Neural cell (in vitro differentiated cells): ENCODE measurements at regions not wholly inside any gene's neighbourhood (a gene's known extent, or its start where the extent isn't known, plus 50 kb on each side); places are given as distances from the start of the nearest gene placed in this dataset.
"Not testable (repeated sequence)": the region's sequence is repeated elsewhere in the genome, so short reads cannot be mapped to it uniquely, and the experiment has no call there.

Source experiments
- H2AFZ ChIP-seq: fragments of 200-600, 300-800 bp; sonication (generic), shearing (Covaris generic); 2 replicates; pipeline ENCODE4 v1.6.0; 2014; ENCODE audit warnings: low read depth, mild to moderate bottlenecking, antibody characterized with exemption, low read length, moderate library complexity
- H3F3A ChIP-seq: fragments of 200-600 bp; shearing (Covaris generic); 2 replicates; pipeline ENCODE4 v1.6.1; 2016; ENCODE audit warnings: mild to moderate bottlenecking, moderate library complexity, mixed read lengths, antibody characterized with exemption, low read length; ENCODE audit not compliant: insufficient read depth, poor library complexity, severe bottlenecking
- H3K27ac ChIP-seq: fragments of 200-600, 300-800 bp; sonication (generic), shearing (Covaris generic); 2 replicates; pipeline ENCODE4 v1.5.1; 2014; ENCODE audit warnings: mild to moderate bottlenecking, low read length, moderate library complexity
- H3K27me3 ChIP-seq: fragments of 300-800, 200-600 bp; sonication (generic), shearing (Covaris generic); 2 replicates; pipeline ENCODE4 v1.6.0; 2014; ENCODE audit warnings: mild to moderate bottlenecking, low read depth, low read length, moderate library complexity; ENCODE audit not compliant: insufficient read depth
- H3K36me3 ChIP-seq: fragments of 300-800, 200-600 bp; sonication (generic), shearing (Covaris generic); 2 replicates; pipeline ENCODE4 v1.5.1; 2014; ENCODE audit warnings: mild to moderate bottlenecking, antibody characterized with exemption, low read length, moderate library complexity; ENCODE audit not compliant: insufficient read depth
- H3K4me2 ChIP-seq: fragments of 300-800, 200-600 bp; sonication (generic), shearing (Covaris generic); 2 replicates; pipeline ENCODE4 v1.6.0; 2014; ENCODE audit warnings: mild to moderate bottlenecking, low read length
- H3K4me3 ChIP-seq: fragments of 300-800, 200-600 bp; sonication (generic), shearing (Covaris generic); 2 replicates; pipeline ENCODE4 v1.5.1; 2014; ENCODE audit warnings: mild to moderate bottlenecking, low read length, moderate library complexity
- H3K79me2 ChIP-seq: fragments of 200-600 bp; shearing (Covaris generic); replicated peaks from 2 replicates; pipeline ENCODE4 v1.6.0; 2014; ENCODE audit warnings: mild to moderate bottlenecking, low read length, moderate library complexity; ENCODE audit not compliant: insufficient read depth
- H3K9ac ChIP-seq: fragments of 300-800, 200-600 bp; sonication (generic), shearing (Covaris generic); 2 replicates; pipeline ENCODE4 v1.6.1; 2016; ENCODE audit warnings: mild to moderate bottlenecking, low read length, mixed read lengths
- H3K9me2 ChIP-seq: fragments of 200-600 bp; shearing (Covaris generic); 2 replicates; pipeline ENCODE4 v1.6.1; 2016; ENCODE audit warnings: mild to moderate bottlenecking, low read length, mixed read lengths; ENCODE audit not compliant: insufficient read depth
- H3K9me3 ChIP-seq: fragments of 200-600, 300-800 bp; sonication (generic), shearing (Covaris generic); 2 replicates; pipeline ENCODE4 v1.6.1; 2016; ENCODE audit warnings: mild to moderate bottlenecking, mixed run types, low read length, moderate library complexity, mixed read lengths
- H4K20me1 ChIP-seq: fragments of 200-600 bp; shearing (Covaris generic); 2 replicates; pipeline ENCODE4 v1.6.1; 2016; ENCODE audit warnings: mild to moderate bottlenecking, mixed run types; ENCODE audit not compliant: insufficient read depth
- EP300 ChIP-seq: fragments of 450-650 bp; conservative IDR thresholded peaks from 2 replicates; pipeline ENCODE4 v1.6.1; 2014; ENCODE audit warnings: antibody characterized with exemption, mild to moderate bottlenecking, moderate library complexity; ENCODE audit not compliant: poor library complexity, severe bottlenecking
- EZH2 ChIP-seq: fragments of 200-600, 300-800 bp; shearing (Covaris generic), sonication (generic); IDR thresholded peaks from 2 replicates; pipeline ENCODE4 v1.6.1; 2014; ENCODE audit warnings: antibody characterized with exemption, low read length, borderline replicate concordance, mild to moderate bottlenecking; ENCODE audit not compliant: insufficient read depth, poor library complexity, severe bottlenecking
- MXI1 ChIP-seq: fragments of 450-650 bp; conservative IDR thresholded peaks from 2 replicates; pipeline ENCODE4 v1.6.1; 2014; ENCODE audit warnings: antibody characterized with exemption, mild to moderate bottlenecking; ENCODE audit not compliant: poor library complexity, severe bottlenecking
- POLR2AphosphoS5 ChIP-seq: IDR thresholded peaks from 2 replicates; pipeline ENCODE4 v1.6.1; 2012
- RAD21 ChIP-seq: fragments of 450-650 bp; conservative IDR thresholded peaks from 2 replicates; pipeline ENCODE4 v1.6.1; 2014; ENCODE audit warnings: antibody characterized with exemption, mild to moderate bottlenecking, moderate library complexity
- SMC3 ChIP-seq: fragments of 450-650 bp; conservative IDR thresholded peaks from 2 replicates; pipeline ENCODE4 v1.6.1; 2014; ENCODE audit warnings: antibody characterized with exemption, mild to moderate bottlenecking, moderate library complexity; ENCODE audit not compliant: poor library complexity
- TAF1 ChIP-seq: IDR thresholded peaks from 2 replicates; pipeline ENCODE4 v1.6.1; 2012; ENCODE audit warnings: low read depth
- TF ChIP-seq, protein P1 (sequence below): fragments of 450-650 bp; IDR thresholded peaks from 2 replicates; pipeline ENCODE4 v1.5.1; 2014; ENCODE audit warnings: antibody characterized with exemption, mild to moderate bottlenecking, moderate library complexity; ENCODE audit not compliant: poor library complexity, severe bottlenecking
- TF ChIP-seq, protein P2 (sequence below): IDR thresholded peaks from 2 replicates; pipeline ENCODE4 v1.6.1; 2012; ENCODE audit warnings: borderline replicate concordance

DNA sequence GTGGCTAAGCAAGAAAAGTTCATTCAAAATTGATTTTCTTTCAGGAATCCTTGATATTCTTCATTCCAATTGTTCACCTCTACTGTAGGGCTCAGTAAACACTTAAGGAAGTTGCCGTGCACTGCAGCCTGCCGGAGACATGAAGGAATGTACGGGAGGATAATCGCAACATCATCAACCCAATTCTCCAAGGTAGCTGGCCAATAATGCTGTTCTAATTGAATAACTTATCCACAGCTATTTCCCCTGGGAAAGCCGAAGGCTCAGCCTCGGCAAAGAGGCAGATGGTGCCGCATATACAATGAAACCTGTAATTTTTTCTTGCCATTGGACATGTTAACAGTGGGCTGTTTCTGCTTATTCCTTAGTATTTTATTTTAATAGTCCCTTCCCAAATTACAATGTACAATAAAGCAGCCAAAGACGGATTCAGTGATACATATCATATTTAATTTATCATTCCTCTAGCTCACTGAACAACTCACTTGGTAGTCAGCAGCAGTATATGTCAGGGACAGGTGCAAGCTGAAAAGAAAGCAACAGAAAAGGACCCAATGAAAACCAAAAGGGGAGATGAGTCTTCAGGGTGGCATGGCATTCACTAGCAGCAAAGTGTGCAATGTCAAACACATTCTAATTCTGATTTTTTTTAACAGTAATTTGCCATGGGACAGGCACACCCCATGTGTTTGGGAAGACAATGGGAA is 420.5 kb upstream of the KLF12 start:
- peak overlapping the region; percentile 57 for H3K9ac ChIP-seq

DNA sequence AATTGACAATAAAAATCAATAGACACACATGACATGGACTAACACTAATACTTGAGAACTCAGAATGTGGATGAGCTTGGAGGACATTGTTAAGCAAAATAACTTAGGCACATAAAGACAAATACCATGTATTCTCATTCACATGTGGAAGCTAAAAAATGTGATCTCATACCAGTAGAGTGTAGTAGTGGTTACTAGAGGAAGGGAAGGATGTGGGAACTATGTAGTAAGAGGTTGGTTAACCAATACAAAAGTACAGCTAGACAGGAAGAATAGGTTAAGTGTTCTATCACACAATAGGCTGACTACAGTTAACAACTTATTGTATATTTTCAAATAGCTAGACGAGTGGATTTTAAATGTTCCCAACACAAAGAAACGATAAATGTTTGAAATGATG is 415.8 kb upstream of the KLF12 start:
- H3K4me3 ChIP-seq: no peak overlapping the region
- H3K4me2 ChIP-seq: no peak overlapping the region
- no peaks in the 10 kb centered on the region for H3K9me2 ChIP-seq
- no peaks in the 10 kb centered on the region for H3K79me2 ChIP-seq
- no peak overlapping the region for H2AFZ ChIP-seq
- no peaks in the 10 kb centered on the region for H3K27me3 ChIP-seq
- no peaks in the 10 kb centered on the region for H3K36me3 ChIP-seq
- no peaks in the 10 kb centered on the region for H4K20me1 ChIP-seq
- no peaks in the 10 kb centered on the region for H3F3A ChIP-seq
- H3K9me3 ChIP-seq: no peaks in the 10 kb centered on the region
- H3K27ac ChIP-seq: no peak overlapping the region
- H3K9ac ChIP-seq: no peak overlapping the region
- TF ChIP-seq EP300: no peak
- TF ChIP-seq, protein P1, sequence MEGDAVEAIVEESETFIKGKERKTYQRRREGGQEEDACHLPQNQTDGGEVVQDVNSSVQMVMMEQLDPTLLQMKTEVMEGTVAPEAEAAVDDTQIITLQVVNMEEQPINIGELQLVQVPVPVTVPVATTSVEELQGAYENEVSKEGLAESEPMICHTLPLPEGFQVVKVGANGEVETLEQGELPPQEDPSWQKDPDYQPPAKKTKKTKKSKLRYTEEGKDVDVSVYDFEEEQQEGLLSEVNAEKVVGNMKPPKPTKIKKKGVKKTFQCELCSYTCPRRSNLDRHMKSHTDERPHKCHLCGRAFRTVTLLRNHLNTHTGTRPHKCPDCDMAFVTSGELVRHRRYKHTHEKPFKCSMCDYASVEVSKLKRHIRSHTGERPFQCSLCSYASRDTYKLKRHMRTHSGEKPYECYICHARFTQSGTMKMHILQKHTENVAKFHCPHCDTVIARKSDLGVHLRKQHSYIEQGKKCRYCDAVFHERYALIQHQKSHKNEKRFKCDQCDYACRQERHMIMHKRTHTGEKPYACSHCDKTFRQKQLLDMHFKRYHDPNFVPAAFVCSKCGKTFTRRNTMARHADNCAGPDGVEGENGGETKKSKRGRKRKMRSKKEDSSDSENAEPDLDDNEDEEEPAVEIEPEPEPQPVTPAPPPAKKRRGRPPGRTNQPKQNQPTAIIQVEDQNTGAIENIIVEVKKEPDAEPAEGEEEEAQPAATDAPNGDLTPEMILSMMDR: no peak
- TF ChIP-seq POLR2AphosphoS5: no peak
- no peak for TF ChIP-seq RAD21
- TF ChIP-seq SMC3: no peak
- TF ChIP-seq, protein P2, sequence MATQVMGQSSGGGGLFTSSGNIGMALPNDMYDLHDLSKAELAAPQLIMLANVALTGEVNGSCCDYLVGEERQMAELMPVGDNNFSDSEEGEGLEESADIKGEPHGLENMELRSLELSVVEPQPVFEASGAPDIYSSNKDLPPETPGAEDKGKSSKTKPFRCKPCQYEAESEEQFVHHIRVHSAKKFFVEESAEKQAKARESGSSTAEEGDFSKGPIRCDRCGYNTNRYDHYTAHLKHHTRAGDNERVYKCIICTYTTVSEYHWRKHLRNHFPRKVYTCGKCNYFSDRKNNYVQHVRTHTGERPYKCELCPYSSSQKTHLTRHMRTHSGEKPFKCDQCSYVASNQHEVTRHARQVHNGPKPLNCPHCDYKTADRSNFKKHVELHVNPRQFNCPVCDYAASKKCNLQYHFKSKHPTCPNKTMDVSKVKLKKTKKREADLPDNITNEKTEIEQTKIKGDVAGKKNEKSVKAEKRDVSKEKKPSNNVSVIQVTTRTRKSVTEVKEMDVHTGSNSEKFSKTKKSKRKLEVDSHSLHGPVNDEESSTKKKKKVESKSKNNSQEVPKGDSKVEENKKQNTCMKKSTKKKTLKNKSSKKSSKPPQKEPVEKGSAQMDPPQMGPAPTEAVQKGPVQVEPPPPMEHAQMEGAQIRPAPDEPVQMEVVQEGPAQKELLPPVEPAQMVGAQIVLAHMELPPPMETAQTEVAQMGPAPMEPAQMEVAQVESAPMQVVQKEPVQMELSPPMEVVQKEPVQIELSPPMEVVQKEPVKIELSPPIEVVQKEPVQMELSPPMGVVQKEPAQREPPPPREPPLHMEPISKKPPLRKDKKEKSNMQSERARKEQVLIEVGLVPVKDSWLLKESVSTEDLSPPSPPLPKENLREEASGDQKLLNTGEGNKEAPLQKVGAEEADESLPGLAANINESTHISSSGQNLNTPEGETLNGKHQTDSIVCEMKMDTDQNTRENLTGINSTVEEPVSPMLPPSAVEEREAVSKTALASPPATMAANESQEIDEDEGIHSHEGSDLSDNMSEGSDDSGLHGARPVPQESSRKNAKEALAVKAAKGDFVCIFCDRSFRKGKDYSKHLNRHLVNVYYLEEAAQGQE: no peak
- no peak for TF ChIP-seq EZH2
- no peak for TF ChIP-seq TAF1
- TF ChIP-seq MXI1: no peak

More for the DNA sequence above, 420.5 kb upstream of the KLF12 start:
- TF ChIP-seq, protein P2: no peak
- TF ChIP-seq EZH2 (no peak), POLR2AphosphoS5 (no peak), SMC3 (no peak), MXI1 (no peak), EP300 (no peak), RAD21 (no peak), TAF1 (no peak)
- TF ChIP-seq, protein P1: no peak
- Histone ChIP-seq H3K36me3 (no peaks in the 10 kb centered on the region), H2AFZ (peak overlapping the region; percentile 53), H3K79me2 (no peaks in the 10 kb centered on the region), H3K27me3 (no peaks in the 10 kb centered on the region), H3K4me2 (no peak overlapping the region), H3K9me2 (no peaks in the 10 kb centered on the region), H3K27ac (peak overlapping the region; percentile 91), H3F3A (no peaks in the 10 kb centered on the region), H4K20me1 (no peaks in the 10 kb centered on the region), H3K4me3 (no peak overlapping the region), H3K9me3 (no peaks in the 10 kb centered on the region)

DNA sequence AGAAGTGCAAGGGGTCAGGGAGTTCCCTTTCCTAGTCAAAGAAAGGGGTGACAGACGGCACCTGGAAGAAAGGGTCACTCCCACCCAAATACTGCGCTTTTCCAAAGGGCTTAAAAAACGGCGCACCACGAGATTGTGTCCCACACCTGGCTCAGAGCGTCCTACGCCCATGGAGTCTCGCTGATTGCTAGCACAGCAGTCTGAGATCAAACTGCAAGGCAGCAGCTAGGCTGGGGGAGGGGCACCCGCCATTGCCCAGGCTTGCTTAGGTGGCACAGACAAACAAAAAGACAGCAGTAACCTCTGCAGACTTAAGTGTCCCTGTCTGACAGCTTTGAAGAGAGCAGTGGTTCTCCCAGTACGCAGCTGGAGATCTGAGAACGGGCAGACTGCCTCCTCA is 402.4 kb upstream of the KLF12 start:
- not testable (repeated sequence) for H3K27ac ChIP-seq, H3K9ac ChIP-seq, H3K27me3 ChIP-seq, H3K9me2 ChIP-seq, H3K9me3 ChIP-seq, H3K79me2 ChIP-seq, H2AFZ ChIP-seq, H3K36me3 ChIP-seq, H3K4me3 ChIP-seq, H3K4me2 ChIP-seq, H4K20me1 ChIP-seq, H3F3A ChIP-seq
